Liver (tissue), 8 donors: ENCODE measurements at regions not wholly inside any gene's neighbourhood (a gene's known extent, or its start where the extent isn't known, plus 50 kb on each side); places are given as distances from the start of the nearest gene placed in this dataset.

Experiments used
- DNase-seq: peaks from one replicate; pipeline ENCODE4 v3.0.0-alpha.2; 2017; ENCODE audit warnings: low spot score
- H3K27ac ChIP-seq, 2 donors: one replicate each; pipeline ENCODE4 v1.7.0; 2013; ENCODE audit warnings: inconsistent platforms in 2 of 2, low read length in 2 of 2, control low read depth in 1 of 2, low read depth in 1 of 2, mild to moderate bottlenecking in 1 of 2
- H3K27me3 ChIP-seq, 4 donors: one replicate each; pipeline versions ENCODE4 v1.6.1 to v1.7.0; 2013; ENCODE audit warnings: low read length in 3 of 4, inconsistent platforms in 1 of 4, mild to moderate bottlenecking in 1 of 4, moderate library complexity in 1 of 4; ENCODE audit not compliant: control insufficient read depth in 4 of 4, insufficient read depth in 4 of 4
- H3K36me3 ChIP-seq, 4 donors: one replicate each; pipeline versions ENCODE4 v1.6.1 to v1.7.0; 2013; ENCODE audit warnings: low read length in 3 of 4, mild to moderate bottlenecking in 3 of 4, low read depth in 1 of 4, moderate library complexity in 1 of 4; ENCODE audit not compliant: control insufficient read depth in 4 of 4, insufficient read depth in 3 of 4
- H3K4me1 ChIP-seq, 4 donors: one replicate each; pipeline versions ENCODE4 v1.6.1 to v1.7.0; 2013; ENCODE audit warnings: low read length in 3 of 4, mild to moderate bottlenecking in 3 of 4, moderate library complexity in 1 of 4; ENCODE audit not compliant: control insufficient read depth in 4 of 4, insufficient read depth in 4 of 4
- H3K4me3 ChIP-seq, 3 donors: one replicate each; pipeline versions ENCODE4 v1.6.1 to v1.7.0; 2013; ENCODE audit warnings: low read length in 3 of 3, control low read depth in 1 of 3, low read depth in 1 of 3, mild to moderate bottlenecking in 1 of 3
- H3K9ac ChIP-seq, 2 donors: one replicate each; pipeline ENCODE4 v1.7.0; 2013; ENCODE audit warnings: low read length in 2 of 2, mild to moderate bottlenecking in 2 of 2, moderate library complexity in 2 of 2, control low read depth in 1 of 2, low read depth in 1 of 2
- H3K9me3 ChIP-seq, 4 donors: one replicate each; pipeline versions ENCODE4 v1.6.1 to v1.7.0; 2013; ENCODE audit warnings: low read length in 3 of 4; ENCODE audit not compliant: control insufficient read depth in 4 of 4
- ATF3 ChIP-seq: IDR thresholded peaks from 2 replicates; pipeline ENCODE4 v1.6.1; 2016; ENCODE audit warnings: antibody characterized with exemption
- CTCF ChIP-seq: fragments of 150-350 bp; IDR thresholded peaks from 2 replicates; pipeline ENCODE4 v1.5.1; 2017; ENCODE audit warnings: improper control_type of control experiment, low read depth, low read length; ENCODE audit not compliant: missing input control
- EGR1 ChIP-seq, 2 donors: IDR thresholded peaks; 2 replicates each; pipeline ENCODE4 v1.6.1; 2016 to 2018; ENCODE audit warnings: antibody characterized with exemption in 2 of 2, low read depth in 2 of 2
- FOXA1 ChIP-seq: IDR thresholded peaks from 2 replicates; pipeline ENCODE4 v1.6.1; 2016; ENCODE audit warnings: antibody characterized with exemption
- FOXA2 ChIP-seq: IDR thresholded peaks from 2 replicates; pipeline ENCODE4 v1.6.1; 2016; ENCODE audit warnings: antibody characterized with exemption
- GABPA ChIP-seq, 2 donors: IDR thresholded peaks in 1 of 2; conservative IDR thresholded peaks in 1 of 2; 2 replicates each; pipeline ENCODE4 v1.6.1; 2016; ENCODE audit warnings: antibody characterized with exemption in 2 of 2, mild to moderate bottlenecking in 1 of 2, moderate library complexity in 1 of 2
- HNF4A ChIP-seq, 2 donors: conservative IDR thresholded peaks; 2 replicates each; pipeline ENCODE4 v1.6.1; 2016; ENCODE audit warnings: antibody characterized with exemption in 2 of 2, mild to moderate bottlenecking in 2 of 2
- HNF4G ChIP-seq: IDR thresholded peaks from 2 replicates; pipeline ENCODE4 v1.6.1; 2016; ENCODE audit warnings: antibody characterized with exemption
- JUND ChIP-seq, 2 donors: IDR thresholded peaks; 2 replicates each; pipeline ENCODE4 v1.6.1; 2016; ENCODE audit warnings: antibody characterized with exemption in 2 of 2
- MAX ChIP-seq: IDR thresholded peaks from 2 replicates; pipeline ENCODE4 v1.6.1; 2016; ENCODE audit warnings: antibody characterized with exemption
- NR2F2 ChIP-seq: IDR thresholded peaks from 2 replicates; pipeline ENCODE4 v1.6.1; 2016; ENCODE audit warnings: antibody characterized with exemption
- RAD21 ChIP-seq, 2 donors: IDR thresholded peaks; 2 replicates each; pipeline ENCODE4 v1.6.1; 2016; ENCODE audit warnings: antibody characterized with exemption in 2 of 2, mild to moderate bottlenecking in 2 of 2
- REST ChIP-seq: IDR thresholded peaks from 2 replicates; pipeline ENCODE4 v1.6.1; 2016; ENCODE audit warnings: antibody characterized with exemption, mild to moderate bottlenecking
- RXRA ChIP-seq, 2 donors: IDR thresholded peaks; 2 replicates each; pipeline ENCODE4 v1.6.1; 2017 to 2018; ENCODE audit warnings: antibody characterized with exemption in 2 of 2, mild to moderate bottlenecking in 1 of 2
- SP1 ChIP-seq: IDR thresholded peaks from 2 replicates; pipeline ENCODE4 v1.6.1; 2018; ENCODE audit warnings: antibody characterized with exemption, mild to moderate bottlenecking
- TAF1 ChIP-seq: conservative IDR thresholded peaks from 2 replicates; pipeline ENCODE4 v1.6.1; 2016; ENCODE audit warnings: antibody characterized with exemption, mild to moderate bottlenecking
- YY1 ChIP-seq: IDR thresholded peaks from 2 replicates; pipeline ENCODE4 v1.6.1; 2016; ENCODE audit warnings: antibody characterized with exemption, mild to moderate bottlenecking
- ZBTB33 ChIP-seq: IDR thresholded peaks from 2 replicates; pipeline ENCODE4 v1.6.1; 2016; ENCODE audit warnings: antibody characterized with exemption
- WGBS: extraction: QIAGEN DNeasy Blood & Tissue Kit; methylation state at CpG from one replicate; pipeline ENCODE4 v1.1.7; 2013; 5-methylcytosine and 5-hydroxymethylcytosine counted together
- donor health status: healthy.
- donor health status: healthy.
- donor health status: healthy.
- donor health status: healthy.
- donor health status: healthy.

GRCh38 chr1:157356601-157357000 lies 195.7 kb downstream of the FCRL5 start:
- no peak overlapping the region for H3K9ac ChIP-seq
- H3K36me3 ChIP-seq = no peaks in the 10 kb centered on the region
- 95% methylated on average over 3 of the region's 3 CpGs for WGBS
- DNase-seq = no peak
- no peaks in the 10 kb centered on the region for H3K9me3 ChIP-seq
- no peak overlapping the region for H3K4me3 ChIP-seq
- TF ChIP-seq RXRA (IDR thresholded peaks at IDR 0.05) = no peak
- no peak for TF ChIP-seq GABPA (IDR thresholded peaks at IDR 0.05 in 1 of 2, conservative IDR thresholded peaks at IDR 0.05 in 1 of 2)
- TF ChIP-seq ATF3 = no peak
- TF ChIP-seq MAX = no peak
- no peak for TF ChIP-seq FOXA1
- TF ChIP-seq HNF4A (conservative IDR thresholded peaks at IDR 0.05) = no peak
- TF ChIP-seq TAF1 = no peak
- no peak for TF ChIP-seq NR2F2
- TF ChIP-seq EGR1 (IDR thresholded peaks at IDR 0.05; ENCODE audit: low read depth in 2 of 2) = no peak
- no peak for TF ChIP-seq ZBTB33
- no peak for TF ChIP-seq JUND (IDR thresholded peaks at IDR 0.05)
- TF ChIP-seq RAD21 (IDR thresholded peaks at IDR 0.05) = no peak
- no peak for TF ChIP-seq FOXA2
- TF ChIP-seq REST = no peak
- TF ChIP-seq CTCF = no peak
- no peak for TF ChIP-seq HNF4G
- no peak for TF ChIP-seq SP1
- no peaks in the 10 kb centered on the region for H3K4me1 ChIP-seq
- H3K27ac ChIP-seq = no peak overlapping the region
- no peaks in the 10 kb centered on the region for H3K27me3 ChIP-seq

DNA sequence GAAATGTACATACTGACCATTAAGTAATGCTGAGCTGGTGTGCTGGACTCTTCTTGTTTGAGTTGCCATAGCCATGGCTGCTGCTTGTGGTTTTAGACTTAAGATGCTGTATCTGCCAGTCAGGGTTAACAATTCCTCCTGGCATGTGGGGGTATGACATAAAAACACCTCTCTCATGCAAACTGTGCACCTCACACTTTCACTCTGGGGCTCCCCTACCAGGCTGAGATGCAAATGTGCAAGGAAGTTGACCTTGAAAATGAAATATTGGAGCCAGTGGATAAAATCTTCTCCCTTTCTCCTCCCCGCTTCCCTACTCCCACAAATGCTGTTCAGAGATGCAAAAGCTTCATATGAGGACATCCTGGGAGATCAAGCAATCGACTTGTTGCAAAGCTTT lies 198.8 kb downstream of the FCRL5 start:
- DNase-seq = no peak
- Histone ChIP-seq H3K36me3 (no peaks in the 10 kb centered on the region), H3K9ac (no peak overlapping the region), H3K27me3 (no peaks in the 10 kb centered on the region), H3K27ac (no peak overlapping the region), H3K4me1 (no peaks in the 10 kb centered on the region), H3K4me3 (no peak overlapping the region), H3K9me3 (no peaks in the 10 kb centered on the region)
- 78% methylated on average over 2 of the region's 2 CpGs for WGBS
- TF ChIP-seq ZBTB33 (no peak), HNF4G (no peak), YY1 (no peak), NR2F2 (no peak)
